ENCODE measurements at regions not wholly inside any gene's neighbourhood (a gene's known extent, or its start where the extent isn't known, plus 50 kb on each side); places are given as distances from the start of the nearest gene placed in this dataset.

- TF ChIP-seq POLR2A (IDR thresholded peaks at IDR 0.05; ENCODE audit: low read depth) (no peak), CTCF (IDR thresholded peaks at IDR 0.05) (no peak), POLR2AphosphoS5 (IDR thresholded peaks at IDR 0.05) (no peak)
These were observed 151.0 kb upstream of the ZNF366 start for GRCh38 chr5:72658161-72658560.

Data from esophagus muscularis mucosa (tissue), 3 donors.